Glutamatergic neuron (in vitro differentiated cells): ENCODE measurements at regions not wholly inside any gene's neighbourhood (a gene's known extent, or its start where the extent isn't known, plus 50 kb on each side); places are given as distances from the start of the nearest gene placed in this dataset.

ENCODE experiments used
- DNase-seq: peaks from one replicate; pipeline ENCODE4 v3.0.0; 2022
- H3K27ac Mint-ChIP-seq: one replicate; pipeline ENCODE4 v1.8.0; 2020; ENCODE audit warnings: mild to moderate bottlenecking, mixed read lengths, inconsistent platforms; ENCODE audit not compliant: unreplicated experiment
- H3K27me3 Mint-ChIP-seq: one replicate; pipeline ENCODE4 v1.8.0; 2020; ENCODE audit warnings: mild to moderate bottlenecking, moderate library complexity, mixed read lengths, inconsistent platforms; ENCODE audit not compliant: unreplicated experiment
- H3K36me3 Mint-ChIP-seq: one replicate; pipeline ENCODE4 v1.8.0; 2020; ENCODE audit warnings: mild to moderate bottlenecking, mixed read lengths, inconsistent platforms; ENCODE audit not compliant: unreplicated experiment
- H3K4me1 Mint-ChIP-seq: one replicate; pipeline ENCODE4 v1.8.0; 2020; ENCODE audit warnings: mild to moderate bottlenecking, low read depth, mixed read lengths, inconsistent platforms; ENCODE audit not compliant: unreplicated experiment
- H3K4me3 Mint-ChIP-seq: one replicate; pipeline ENCODE4 v1.8.0; 2020; ENCODE audit warnings: mild to moderate bottlenecking, mixed read lengths, inconsistent platforms; ENCODE audit not compliant: unreplicated experiment
- H3K9me3 Mint-ChIP-seq: one replicate; pipeline ENCODE4 v1.8.0; 2020; ENCODE audit warnings: mild to moderate bottlenecking, moderate library complexity, mixed read lengths, inconsistent platforms; ENCODE audit not compliant: unreplicated experiment
- TF ChIP-seq, protein P1 (sequence below): fragments of 200-600 bp; sonication (generic); IDR thresholded peaks from one replicate; pipeline ENCODE4 v1.5.0; 2021; ENCODE audit not compliant: partially characterized antibody, unreplicated experiment

DNA sequence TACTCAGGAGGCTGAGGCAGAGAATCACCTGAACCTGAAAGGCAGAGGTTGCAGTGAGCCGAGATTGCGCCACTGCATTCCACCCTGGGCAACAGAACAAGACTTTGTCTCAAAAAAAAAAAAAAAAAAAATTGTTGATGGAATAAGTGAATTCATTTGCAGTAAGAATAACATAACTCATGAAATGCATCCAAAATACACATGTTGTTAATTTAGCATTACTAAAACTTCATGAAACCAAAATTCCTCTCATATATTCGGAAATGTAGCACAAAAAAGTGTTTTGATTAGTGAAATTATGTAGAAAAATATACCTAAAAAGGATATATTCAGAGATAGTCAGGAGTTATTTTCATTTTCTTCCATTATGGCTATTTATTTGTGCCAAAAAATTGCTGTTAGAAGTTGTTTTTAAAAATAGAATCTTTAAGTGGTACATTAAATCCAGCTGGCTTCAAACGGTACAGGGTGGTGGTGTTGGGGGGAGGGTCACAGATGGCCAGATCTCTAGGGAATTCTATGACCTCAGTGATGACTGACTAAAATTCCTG is 78.2 kb upstream of the UGP2 start:
- peaks cover 25% of the 10 kb centered on the region for H3K4me1 Mint-ChIP-seq
- H3K27me3 Mint-ChIP-seq = peaks cover 7% of the 10 kb centered on the region
- H3K36me3 Mint-ChIP-seq = peaks cover 11% of the 10 kb centered on the region
- peak overlapping the region; percentile 97 for H3K27ac Mint-ChIP-seq
- TF ChIP-seq, protein P1, sequence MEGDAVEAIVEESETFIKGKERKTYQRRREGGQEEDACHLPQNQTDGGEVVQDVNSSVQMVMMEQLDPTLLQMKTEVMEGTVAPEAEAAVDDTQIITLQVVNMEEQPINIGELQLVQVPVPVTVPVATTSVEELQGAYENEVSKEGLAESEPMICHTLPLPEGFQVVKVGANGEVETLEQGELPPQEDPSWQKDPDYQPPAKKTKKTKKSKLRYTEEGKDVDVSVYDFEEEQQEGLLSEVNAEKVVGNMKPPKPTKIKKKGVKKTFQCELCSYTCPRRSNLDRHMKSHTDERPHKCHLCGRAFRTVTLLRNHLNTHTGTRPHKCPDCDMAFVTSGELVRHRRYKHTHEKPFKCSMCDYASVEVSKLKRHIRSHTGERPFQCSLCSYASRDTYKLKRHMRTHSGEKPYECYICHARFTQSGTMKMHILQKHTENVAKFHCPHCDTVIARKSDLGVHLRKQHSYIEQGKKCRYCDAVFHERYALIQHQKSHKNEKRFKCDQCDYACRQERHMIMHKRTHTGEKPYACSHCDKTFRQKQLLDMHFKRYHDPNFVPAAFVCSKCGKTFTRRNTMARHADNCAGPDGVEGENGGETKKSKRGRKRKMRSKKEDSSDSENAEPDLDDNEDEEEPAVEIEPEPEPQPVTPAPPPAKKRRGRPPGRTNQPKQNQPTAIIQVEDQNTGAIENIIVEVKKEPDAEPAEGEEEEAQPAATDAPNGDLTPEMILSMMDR = no peak
- H3K9me3 Mint-ChIP-seq = peaks cover 15% of the 10 kb centered on the region
- peak overlapping the region; percentile 68 for H3K4me3 Mint-ChIP-seq
- DNase-seq = no peak

DNA sequence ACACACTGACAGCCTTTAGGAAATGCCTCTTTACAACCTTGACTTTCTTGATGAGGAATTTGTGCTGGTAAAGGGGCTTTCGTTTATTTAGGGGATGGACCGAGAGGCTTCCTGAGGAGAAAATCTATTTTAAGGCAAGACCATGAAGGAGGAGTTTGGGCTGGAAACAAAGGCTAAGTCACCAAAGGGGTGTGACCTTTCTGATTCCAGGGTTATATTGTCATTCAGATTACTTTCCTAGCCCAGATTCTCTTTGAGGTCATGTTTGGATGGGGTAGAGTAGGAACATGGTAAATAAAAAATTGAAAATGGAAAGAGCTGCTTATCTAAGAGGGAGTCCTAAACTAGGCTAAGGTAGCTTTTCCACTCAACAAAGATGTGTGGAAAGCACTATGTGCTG is 77.1 kb upstream of the UGP2 start:
- Mint-ChIP-seq H3K4me3 (peak overlapping the region; percentile 68), H3K36me3 (peaks cover 11% of the 10 kb centered on the region), H3K4me1 (peaks cover 31% of the 10 kb centered on the region), H3K27me3 (peaks cover 7% of the 10 kb centered on the region), H3K9me3 (peaks cover 15% of the 10 kb centered on the region), H3K27ac (peak overlapping the region; percentile 97)
- DNase-seq = no peak
- TF ChIP-seq, protein P1 = no peak

DNA sequence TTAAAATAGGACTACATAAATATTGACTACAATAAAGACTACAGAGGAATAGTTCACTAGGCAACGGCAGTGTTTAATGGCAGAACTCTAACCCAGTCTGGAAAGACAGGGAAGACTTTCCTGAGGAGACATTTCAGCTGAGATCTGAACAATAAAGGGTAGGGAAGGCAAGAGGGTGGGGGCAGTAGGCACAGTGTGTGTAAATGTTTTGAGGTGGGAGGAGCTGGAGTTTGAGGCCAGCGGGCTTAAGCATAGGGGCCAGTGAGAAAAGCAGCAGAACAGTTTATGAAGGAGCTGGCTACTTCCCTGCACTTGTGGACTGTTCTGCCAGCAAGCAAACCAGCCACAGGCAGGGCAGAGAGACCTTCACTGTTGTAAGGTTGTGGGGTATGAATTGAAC is 76.6 kb upstream of the UGP2 start:
- Mint-ChIP-seq H3K9me3 (peaks cover 15% of the 10 kb centered on the region), H3K4me3 (no peak overlapping the region), H3K27me3 (peaks cover 7% of the 10 kb centered on the region), H3K36me3 (peaks cover 11% of the 10 kb centered on the region), H3K4me1 (peaks cover 31% of the 10 kb centered on the region), H3K27ac (peak overlapping the region; percentile 97)
- TF ChIP-seq, protein P1 = no peak
- no peak for DNase-seq

DNA sequence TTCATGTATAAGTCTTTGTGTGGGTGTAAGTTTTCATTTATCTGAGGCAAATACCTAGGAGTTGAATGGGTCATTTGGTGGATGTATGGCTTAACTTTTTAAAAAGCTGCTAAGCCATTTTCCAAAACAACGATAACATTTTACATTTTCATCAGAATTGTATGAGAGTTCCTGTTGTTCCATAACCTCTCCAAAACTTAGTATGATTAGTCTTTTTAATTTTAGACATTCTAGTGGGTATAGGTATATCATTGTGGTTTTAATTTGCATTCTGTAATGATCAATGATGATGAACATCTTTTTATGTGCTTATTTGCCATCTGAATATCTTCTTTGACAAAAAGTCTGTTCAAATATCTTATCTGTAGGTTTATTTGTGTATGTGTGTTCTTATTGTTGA is 74.4 kb upstream of the UGP2 start:
- Mint-ChIP-seq H3K27me3 (peaks cover 7% of the 10 kb centered on the region), H3K36me3 (peaks cover 11% of the 10 kb centered on the region), H3K4me1 (peaks cover 29% of the 10 kb centered on the region), H3K9me3 (peaks cover 14% of the 10 kb centered on the region), H3K4me3 (no peak overlapping the region), H3K27ac (no peak overlapping the region)
- DNase-seq = no peak
- TF ChIP-seq, protein P1 = no peak

DNA sequence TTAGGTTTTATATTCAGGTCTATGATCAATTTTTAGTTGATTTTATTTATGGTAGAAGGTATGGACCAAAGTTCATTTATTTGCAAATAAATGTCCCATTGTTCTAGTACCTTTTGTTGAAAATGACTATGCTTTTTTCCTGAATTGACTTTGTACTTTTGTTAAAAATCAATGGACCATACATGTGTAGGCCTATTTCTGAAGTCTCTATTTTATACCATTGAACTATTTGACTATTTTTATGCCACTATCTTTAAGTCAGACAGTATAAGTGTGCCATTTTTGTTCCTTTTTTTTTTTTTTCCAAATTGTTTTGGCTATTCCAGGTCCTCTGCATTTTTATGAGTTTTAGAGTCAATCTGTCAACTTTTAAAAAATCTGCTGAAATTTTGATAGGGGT is 73.6 kb upstream of the UGP2 start:
- DNase-seq = no peak
- peaks cover 27% of the 10 kb centered on the region for H3K4me1 Mint-ChIP-seq

More for the DNA sequence above, 73.6 kb upstream of the UGP2 start:
- peaks cover 7% of the 10 kb centered on the region for H3K27me3 Mint-ChIP-seq
- H3K4me3 Mint-ChIP-seq = no peak overlapping the region
- H3K9me3 Mint-ChIP-seq = peaks cover 14% of the 10 kb centered on the region
- H3K27ac Mint-ChIP-seq = peak overlapping the region; percentile 30
- TF ChIP-seq, protein P1 = no peak
- peaks cover 11% of the 10 kb centered on the region for H3K36me3 Mint-ChIP-seq
